HEK293 (cell line): ENCODE measurements at regions not wholly inside any gene's neighbourhood (a gene's known extent, or its start where the extent isn't known, plus 50 kb on each side); places are given as distances from the start of the nearest gene placed in this dataset.

Experiments
- CTCF ChIA-PET: fragments of 350-600 bp; formaldehyde crosslinking; extraction: SDS; loops from one replicate; lab custom pipeline; 2021; ENCODE audit warnings: antibody characterized with exemption; lab: Yijun Ruan, JAX
- POLR2A ChIA-PET: fragments of 300-600 bp; formaldehyde crosslinking; extraction: SDS; loops from one replicate; lab custom pipeline; 2020; ENCODE audit warnings: antibody characterized with exemption, inconsistent platforms; lab: Yijun Ruan, JAX
- H3K27ac ChIP-seq: fragments of 200-500 bp; sonication (Bioruptor generic); 2 replicates; pipeline ENCODE4 v1.5.1; 2014; ENCODE audit warnings: low read depth, low read length, control low read depth, inconsistent platforms; ENCODE audit errors: extremely low read depth
- H3K36me3 ChIP-seq, 2 experiments: fragments of 200-500 bp in 1 of 2; sonication (Bioruptor generic) in 1 of 2; 1 replicate in 1 of 2; 2 replicates in 1 of 2; pipeline ENCODE4 v1.5.1; 2014 to 2017; ENCODE audit warnings: inconsistent platforms in 2 of 2, low read length in 2 of 2; ENCODE audit not compliant: control insufficient read depth in 2 of 2, insufficient read depth in 1 of 2
- H3K4me1 ChIP-seq: fragments of 200-500 bp; sonication (Bioruptor generic); 2 replicates; pipeline ENCODE4 v1.5.1; 2014; ENCODE audit warnings: mild to moderate bottlenecking, low read length, inconsistent platforms; ENCODE audit not compliant: control insufficient read depth, insufficient read depth
- H3K4me3 ChIP-seq: 2 replicates; pipeline ENCODE4 v1.5.1; 2011; ENCODE audit warnings: low read depth, mild to moderate bottlenecking, control low read depth, low read length, moderate library complexity
- H3K9me3 ChIP-seq: fragments of 200-500 bp; sonication (Bioruptor generic); 2 replicates; pipeline ENCODE4 v1.5.1; 2014; ENCODE audit warnings: low read depth, low read length, inconsistent platforms; ENCODE audit not compliant: control insufficient read depth, insufficient read depth
- BCL11A ChIP-seq: fragments of 450-650 bp; formaldehyde crosslinking; IDR thresholded peaks from 2 replicates; pipeline ENCODE4 v1.5.1; 2016; ENCODE audit warnings: low read depth, missing biosample characterization, missing genetic modification characterization
- GLI4 ChIP-seq: fragments of 450-650 bp; formaldehyde crosslinking; IDR thresholded peaks from 2 replicates; pipeline ENCODE4 v1.5.1; 2016; ENCODE audit warnings: missing biosample characterization, missing genetic modification characterization
- HOXA7 ChIP-seq: sonication (generic); formaldehyde crosslinking; IDR thresholded peaks from 2 replicates; pipeline ENCODE4 v1.8.1; 2022; ENCODE audit warnings: missing genetic modification reagents, borderline replicate concordance
- KLF7 ChIP-seq: fragments of 450-650 bp; formaldehyde crosslinking; IDR thresholded peaks from 2 replicates; pipeline ENCODE4 v1.5.1; 2016; ENCODE audit warnings: missing biosample characterization, missing genetic modification characterization, borderline replicate concordance
- KLF8 ChIP-seq: fragments of 450-650 bp; formaldehyde crosslinking; IDR thresholded peaks from 2 replicates; pipeline ENCODE4 v1.5.1; 2016; ENCODE audit warnings: missing biosample characterization, missing genetic modification characterization
- SCRT2 ChIP-seq: fragments of 450-650 bp; formaldehyde crosslinking; IDR thresholded peaks from 2 replicates; pipeline ENCODE4 v1.5.1; 2016; ENCODE audit warnings: missing biosample characterization, missing genetic modification characterization
- ZEB2 ChIP-seq: fragments of 450-650 bp; formaldehyde crosslinking; IDR thresholded peaks from 2 replicates; pipeline ENCODE4 v1.5.1; 2016; ENCODE audit warnings: missing biosample characterization, missing genetic modification characterization
- ZFP3 ChIP-seq: fragments of 450-650 bp; formaldehyde crosslinking; IDR thresholded peaks from 2 replicates; pipeline ENCODE4 v1.5.1; 2016; ENCODE audit warnings: low read depth, missing biosample characterization, missing genetic modification characterization
- ZNF112 ChIP-seq: fragments of 450-650 bp; formaldehyde crosslinking; IDR thresholded peaks from 2 replicates; pipeline ENCODE4 v1.5.0; 2017; ENCODE audit warnings: missing biosample characterization, missing genetic modification characterization
- ZNF140 ChIP-seq: fragments of 450-650 bp; formaldehyde crosslinking; IDR thresholded peaks from 2 replicates; pipeline ENCODE4 v1.5.1; 2016; ENCODE audit warnings: missing biosample characterization, missing genetic modification characterization
- ZNF202 ChIP-seq: fragments of 450-650 bp; formaldehyde crosslinking; IDR thresholded peaks from 2 replicates; pipeline ENCODE4 v1.5.1; 2016; ENCODE audit warnings: missing biosample characterization, missing genetic modification characterization, borderline replicate concordance
- ZNF223 ChIP-seq: fragments of 450-650 bp; formaldehyde crosslinking; IDR thresholded peaks from 2 replicates; pipeline ENCODE4 v1.5.1; 2016; ENCODE audit warnings: missing biosample characterization, missing genetic modification characterization
- ZNF239 ChIP-seq: fragments of 450-650 bp; formaldehyde crosslinking; IDR thresholded peaks from 2 replicates; pipeline ENCODE4 v1.5.1; 2016; ENCODE audit warnings: missing biosample characterization, missing genetic modification characterization
- ZNF394 ChIP-seq: fragments of 450-650 bp; formaldehyde crosslinking; IDR thresholded peaks from 2 replicates; pipeline ENCODE4 v1.5.1; 2016; ENCODE audit warnings: missing biosample characterization, missing genetic modification characterization, mild to moderate bottlenecking, moderate library complexity, borderline replicate concordance
- ZNF48 ChIP-seq: fragments of 450-650 bp; formaldehyde crosslinking; IDR thresholded peaks from 2 replicates; pipeline ENCODE4 v1.5.1; 2016; ENCODE audit warnings: missing biosample characterization, missing genetic modification characterization
- ZNF521 ChIP-seq: fragments of 450-650 bp; formaldehyde crosslinking; IDR thresholded peaks from 2 replicates; pipeline ENCODE4 v1.5.1; 2017; ENCODE audit warnings: missing biosample characterization, mild to moderate bottlenecking, missing genetic modification characterization
- ZNF585B ChIP-seq: fragments of 450-650 bp; formaldehyde crosslinking; IDR thresholded peaks from 2 replicates; pipeline ENCODE4 v1.5.1; 2016; ENCODE audit warnings: missing biosample characterization, missing genetic modification characterization
- ZNF610 ChIP-seq: fragments of 450-650 bp; formaldehyde crosslinking; IDR thresholded peaks from 2 replicates; pipeline ENCODE4 v1.5.1; 2016; ENCODE audit warnings: missing biosample characterization, missing genetic modification characterization, borderline replicate concordance
- ZNF658 ChIP-seq: fragments of 450-650 bp; formaldehyde crosslinking; IDR thresholded peaks from 2 replicates; pipeline ENCODE4; 2016; ENCODE audit warnings: missing biosample characterization, missing genetic modification characterization
- TF ChIP-seq, protein P1 (sequence below): sonication (generic); formaldehyde crosslinking; IDR thresholded peaks from 2 replicates; pipeline ENCODE4 v1.8.1; 2022; ENCODE audit warnings: mild to moderate bottlenecking, moderate library complexity, missing genetic modification reagents
- TF ChIP-seq, protein P2 (sequence below): fragments of 450-650 bp; IDR thresholded peaks from 2 replicates; pipeline ENCODE4 v1.5.1; 2018; ENCODE audit warnings: missing biosample characterization, mild to moderate bottlenecking, missing genetic modification characterization
- TF ChIP-seq, protein P3 (sequence below): fragments of 450-650 bp; formaldehyde crosslinking; IDR thresholded peaks from 2 replicates; pipeline ENCODE4 v1.5.1; 2016; ENCODE audit warnings: missing biosample characterization, missing genetic modification characterization
- TF ChIP-seq, protein P4 (sequence below): fragments of 450-650 bp; formaldehyde crosslinking; IDR thresholded peaks from 2 replicates; pipeline ENCODE4 v1.5.1; 2017; ENCODE audit warnings: missing biosample characterization, mild to moderate bottlenecking, missing genetic modification characterization, moderate library complexity
- TF ChIP-seq, protein P5 (sequence below): fragments of 450-650 bp; formaldehyde crosslinking; IDR thresholded peaks from 2 replicates; pipeline ENCODE4 v1.5.1; 2016; ENCODE audit warnings: missing biosample characterization, missing genetic modification characterization

DNA sequence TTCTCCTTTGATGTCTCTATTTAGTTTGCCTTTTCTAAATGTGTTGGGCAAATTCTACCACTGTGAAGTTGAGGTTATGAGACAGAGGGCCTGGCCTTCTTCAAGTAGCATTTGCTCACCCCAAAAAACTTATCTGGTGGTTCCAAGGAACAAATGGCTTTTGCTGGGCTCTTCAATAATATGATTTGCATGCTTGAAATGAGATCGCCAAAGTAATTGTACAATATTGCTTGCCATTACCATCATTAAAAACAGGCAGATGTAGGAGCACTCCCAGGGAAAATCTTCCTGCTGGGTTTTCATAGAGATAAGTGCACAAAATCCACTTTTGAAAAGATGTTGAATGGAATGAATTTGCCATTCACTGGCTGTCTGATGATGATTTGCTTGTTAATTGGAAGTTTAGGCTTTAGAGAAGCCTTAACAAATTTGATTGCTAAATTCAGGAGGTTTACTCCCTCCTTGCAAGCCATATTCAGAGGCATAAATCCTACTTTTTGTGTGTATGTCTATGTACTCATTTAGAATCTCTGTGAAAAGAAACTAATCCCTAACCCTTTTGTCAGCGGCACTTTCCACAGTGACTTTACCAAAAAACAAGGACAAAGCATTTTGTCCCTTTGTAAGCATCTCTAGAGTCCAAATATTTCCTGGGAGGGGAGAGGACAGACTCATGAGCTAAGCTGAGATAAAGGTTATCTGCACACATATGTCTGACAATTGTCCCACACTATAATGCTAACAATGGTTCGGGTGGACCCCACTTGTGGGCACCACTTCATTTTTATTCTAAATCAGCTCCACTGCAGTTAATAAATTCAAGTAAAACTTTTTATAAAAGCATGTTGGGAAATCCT lies 240.8 kb upstream of the PIK3C3 start (continued):
- TF ChIP-seq, protein P1, sequence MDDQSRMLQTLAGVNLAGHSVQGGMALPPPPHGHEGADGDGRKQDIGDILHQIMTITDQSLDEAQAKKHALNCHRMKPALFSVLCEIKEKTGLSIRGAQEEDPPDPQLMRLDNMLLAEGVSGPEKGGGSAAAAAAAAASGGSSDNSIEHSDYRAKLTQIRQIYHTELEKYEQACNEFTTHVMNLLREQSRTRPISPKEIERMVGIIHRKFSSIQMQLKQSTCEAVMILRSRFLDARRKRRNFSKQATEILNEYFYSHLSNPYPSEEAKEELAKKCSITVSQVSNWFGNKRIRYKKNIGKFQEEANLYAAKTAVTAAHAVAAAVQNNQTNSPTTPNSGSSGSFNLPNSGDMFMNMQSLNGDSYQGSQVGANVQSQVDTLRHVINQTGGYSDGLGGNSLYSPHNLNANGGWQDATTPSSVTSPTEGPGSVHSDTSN: no peak
- TF ChIP-seq GLI4 (no peak), ZEB2 (no peak), ZNF48 (tag by site-specific recombination) (no peak), ZNF658 (tag by site-specific recombination) (no peak), ZNF394 (tag by site-specific recombination) (no peak), ZNF223 (tag by site-specific recombination) (no peak), ZFP3 (no peak), ZNF112 (no peak), ZNF610 (tag by site-specific recombination) (no peak)

DNA sequence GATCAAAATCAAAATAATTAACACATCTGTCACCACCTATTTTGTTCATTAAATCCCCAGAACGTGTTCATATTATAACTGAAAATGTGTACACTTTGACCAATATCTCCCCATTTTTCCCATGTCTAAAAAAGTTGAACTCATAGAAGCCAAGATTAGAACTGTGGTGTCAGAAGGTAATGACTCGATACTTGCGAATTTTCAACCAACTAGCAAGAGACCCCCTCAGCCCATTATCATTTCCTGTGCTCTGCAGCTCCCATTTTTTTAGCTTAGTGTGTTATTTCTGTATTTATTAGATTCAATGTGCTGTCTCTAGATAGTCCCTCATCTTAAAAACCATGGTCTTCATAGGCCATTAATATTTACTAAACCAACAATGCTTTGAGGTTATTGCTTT lies 248.7 kb upstream of the PIK3C3 start:
- no peaks in the 10 kb centered on the region for H3K36me3 ChIP-seq
- TF ChIP-seq ZNF140 (tag by site-specific recombination) (no peak), BCL11A (tag by site-specific recombination) (no peak), ZNF585B (no peak), SCRT2 (no peak), ZNF202 (no peak), ZNF521 (tag by site-specific recombination) (no peak), KLF8 (no peak), HOXA7 (CRISPR knock-in tag) (no peak), ZNF239 (tag by site-specific recombination) (no peak), KLF7 (tag by site-specific recombination) (no peak)
- TF ChIP-seq, protein P2, sequence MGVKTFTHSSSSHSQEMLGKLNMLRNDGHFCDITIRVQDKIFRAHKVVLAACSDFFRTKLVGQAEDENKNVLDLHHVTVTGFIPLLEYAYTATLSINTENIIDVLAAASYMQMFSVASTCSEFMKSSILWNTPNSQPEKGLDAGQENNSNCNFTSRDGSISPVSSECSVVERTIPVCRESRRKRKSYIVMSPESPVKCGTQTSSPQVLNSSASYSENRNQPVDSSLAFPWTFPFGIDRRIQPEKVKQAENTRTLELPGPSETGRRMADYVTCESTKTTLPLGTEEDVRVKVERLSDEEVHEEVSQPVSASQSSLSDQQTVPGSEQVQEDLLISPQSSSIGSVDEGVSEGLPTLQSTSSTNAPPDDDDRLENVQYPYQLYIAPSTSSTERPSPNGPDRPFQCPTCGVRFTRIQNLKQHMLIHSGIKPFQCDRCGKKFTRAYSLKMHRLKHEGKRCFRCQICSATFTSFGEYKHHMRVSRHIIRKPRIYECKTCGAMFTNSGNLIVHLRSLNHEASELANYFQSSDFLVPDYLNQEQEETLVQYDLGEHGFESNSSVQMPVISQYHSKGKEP (tag by site-specific recombination): no peak
- TF ChIP-seq, protein P3, sequence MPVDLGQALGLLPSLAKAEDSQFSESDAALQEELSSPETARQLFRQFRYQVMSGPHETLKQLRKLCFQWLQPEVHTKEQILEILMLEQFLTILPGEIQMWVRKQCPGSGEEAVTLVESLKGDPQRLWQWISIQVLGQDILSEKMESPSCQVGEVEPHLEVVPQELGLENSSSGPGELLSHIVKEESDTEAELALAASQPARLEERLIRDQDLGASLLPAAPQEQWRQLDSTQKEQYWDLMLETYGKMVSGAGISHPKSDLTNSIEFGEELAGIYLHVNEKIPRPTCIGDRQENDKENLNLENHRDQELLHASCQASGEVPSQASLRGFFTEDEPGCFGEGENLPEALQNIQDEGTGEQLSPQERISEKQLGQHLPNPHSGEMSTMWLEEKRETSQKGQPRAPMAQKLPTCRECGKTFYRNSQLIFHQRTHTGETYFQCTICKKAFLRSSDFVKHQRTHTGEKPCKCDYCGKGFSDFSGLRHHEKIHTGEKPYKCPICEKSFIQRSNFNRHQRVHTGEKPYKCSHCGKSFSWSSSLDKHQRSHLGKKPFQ (tag by site-specific recombination): no peak
- TF ChIP-seq, protein P4, sequence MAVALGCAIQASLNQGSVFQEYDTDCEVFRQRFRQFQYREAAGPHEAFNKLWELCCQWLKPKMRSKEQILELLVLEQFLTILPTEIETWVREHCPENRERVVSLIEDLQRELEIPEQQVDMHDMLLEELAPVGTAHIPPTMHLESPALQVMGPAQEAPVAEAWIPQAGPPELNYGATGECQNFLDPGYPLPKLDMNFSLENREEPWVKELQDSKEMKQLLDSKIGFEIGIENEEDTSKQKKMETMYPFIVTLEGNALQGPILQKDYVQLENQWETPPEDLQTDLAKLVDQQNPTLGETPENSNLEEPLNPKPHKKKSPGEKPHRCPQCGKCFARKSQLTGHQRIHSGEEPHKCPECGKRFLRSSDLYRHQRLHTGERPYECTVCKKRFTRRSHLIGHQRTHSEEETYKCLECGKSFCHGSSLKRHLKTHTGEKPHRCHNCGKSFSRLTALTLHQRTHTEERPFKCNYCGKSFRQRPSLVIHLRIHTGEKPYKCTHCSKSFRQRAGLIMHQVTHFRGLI (tag by site-specific recombination): no peak
- TF ChIP-seq, protein P5, sequence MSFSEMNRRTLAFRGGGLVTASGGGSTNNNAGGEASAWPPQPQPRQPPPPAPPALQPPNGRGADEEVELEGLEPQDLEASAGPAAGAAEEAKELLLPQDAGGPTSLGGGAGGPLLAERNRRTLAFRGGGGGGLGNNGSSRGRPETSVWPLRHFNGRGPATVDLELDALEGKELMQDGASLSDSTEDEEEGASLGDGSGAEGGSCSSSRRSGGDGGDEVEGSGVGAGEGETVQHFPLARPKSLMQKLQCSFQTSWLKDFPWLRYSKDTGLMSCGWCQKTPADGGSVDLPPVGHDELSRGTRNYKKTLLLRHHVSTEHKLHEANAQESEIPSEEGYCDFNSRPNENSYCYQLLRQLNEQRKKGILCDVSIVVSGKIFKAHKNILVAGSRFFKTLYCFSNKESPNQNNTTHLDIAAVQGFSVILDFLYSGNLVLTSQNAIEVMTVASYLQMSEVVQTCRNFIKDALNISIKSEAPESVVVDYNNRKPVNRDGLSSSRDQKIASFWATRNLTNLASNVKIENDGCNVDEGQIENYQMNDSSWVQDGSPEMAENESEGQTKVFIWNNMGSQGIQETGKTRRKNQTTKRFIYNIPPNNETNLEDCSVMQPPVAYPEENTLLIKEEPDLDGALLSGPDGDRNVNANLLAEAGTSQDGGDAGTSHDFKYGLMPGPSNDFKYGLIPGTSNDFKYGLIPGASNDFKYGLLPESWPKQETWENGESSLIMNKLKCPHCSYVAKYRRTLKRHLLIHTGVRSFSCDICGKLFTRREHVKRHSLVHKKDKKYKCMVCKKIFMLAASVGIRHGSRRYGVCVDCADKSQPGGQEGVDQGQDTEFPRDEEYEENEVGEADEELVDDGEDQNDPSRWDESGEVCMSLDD (tag by site-specific recombination): no peak
- H3K4me3 ChIP-seq: no peak overlapping the region
- POLR2A ChIA-PET: no interaction called here
- no peaks in the 10 kb centered on the region for H3K9me3 ChIP-seq
- no peaks in the 10 kb centered on the region for H3K4me1 ChIP-seq
- CTCF ChIA-PET: interaction anchor here (0.7 kb wide), 1 partner anchor 22 kb away, joined by 3 read pairs; no protein-coding TSS in a partner anchor
- H3K27ac ChIP-seq: no peak overlapping the region
